Astrocyte (in vitro differentiated cells and primary cell): ENCODE measurements at regions not wholly inside any gene's neighbourhood (a gene's known extent, or its start where the extent isn't known, plus 50 kb on each side); places are given as distances from the start of the nearest gene placed in this dataset.

Experiments used
- DNase-seq: peaks from one replicate; pipeline ENCODE4 v3.0.0-alpha.2; 2010; ENCODE audit warnings: low read depth
- FAIRE-seq: peaks from 2 replicates; lab custom pipeline; 2011; peaks lifted over from hg19 to GRCh38; lab: Jason Lieb, UNC
- H2AFZ ChIP-seq: 2 replicates; pipeline ENCODE4 v1.6.0; 2012; ENCODE audit warnings: low read depth, low read length, inconsistent platforms
- H3K27ac ChIP-seq: 2 replicates; pipeline ENCODE4 v1.5.1; 2011; ENCODE audit warnings: low read depth, low read length, inconsistent platforms
- H3K27me3 ChIP-seq: 2 replicates; pipeline ENCODE4 v1.6.0; 2011; ENCODE audit warnings: low read length, inconsistent platforms; ENCODE audit not compliant: insufficient read depth
- H3K36me3 ChIP-seq: 2 replicates; pipeline ENCODE4 v1.5.1; 2011; ENCODE audit warnings: low read length, inconsistent platforms; ENCODE audit not compliant: insufficient read depth
- H3K4me1 ChIP-seq: 2 replicates; pipeline ENCODE4 v1.5.1; 2011; ENCODE audit warnings: low read length, inconsistent platforms; ENCODE audit not compliant: insufficient read depth
- H3K4me2 ChIP-seq: 2 replicates; pipeline ENCODE4 v1.6.0; 2012; ENCODE audit warnings: low read length, inconsistent platforms
- H3K4me3 ChIP-seq: 2 replicates; pipeline ENCODE4 v1.5.1; 2011; ENCODE audit warnings: low read depth, mild to moderate bottlenecking, low read length, inconsistent platforms; ENCODE audit not compliant: insufficient read depth
- H3K79me2 ChIP-seq: 2 replicates; pipeline ENCODE4 v1.6.0; 2012; ENCODE audit warnings: mild to moderate bottlenecking, low read length, inconsistent platforms; ENCODE audit not compliant: insufficient read depth
- H3K9ac ChIP-seq: 2 replicates; pipeline ENCODE4 v1.6.0; 2012; ENCODE audit warnings: mild to moderate bottlenecking, low read length, inconsistent platforms
- H3K9me3 ChIP-seq: 2 replicates; pipeline ENCODE4 v1.5.1; 2012; ENCODE audit warnings: low read depth, mild to moderate bottlenecking, low read length, inconsistent platforms; ENCODE audit not compliant: insufficient read depth
- H4K20me1 ChIP-seq: 2 replicates; pipeline ENCODE4 v1.6.0; 2012; ENCODE audit warnings: low read length, inconsistent platforms; ENCODE audit not compliant: insufficient read depth
- H3K27ac Mint-ChIP-seq: one replicate; pipeline ENCODE4 v1.8.0; 2021; ENCODE audit warnings: mild to moderate bottlenecking, mixed read lengths; ENCODE audit not compliant: unreplicated experiment
- H3K27me3 Mint-ChIP-seq: one replicate; pipeline ENCODE4 v1.8.0; 2021; ENCODE audit warnings: low read depth, mixed read lengths; ENCODE audit not compliant: unreplicated experiment
- H3K36me3 Mint-ChIP-seq: one replicate; pipeline ENCODE4 v1.8.0; 2021; ENCODE audit warnings: low read depth, mixed read lengths; ENCODE audit not compliant: unreplicated experiment
- H3K4me1 Mint-ChIP-seq: one replicate; pipeline ENCODE4 v1.8.0; 2021; ENCODE audit warnings: low read depth, mixed read lengths; ENCODE audit not compliant: unreplicated experiment
- H3K4me3 Mint-ChIP-seq: one replicate; pipeline ENCODE4 v1.8.0; 2021; ENCODE audit warnings: mild to moderate bottlenecking, moderate library complexity, mixed read lengths; ENCODE audit not compliant: unreplicated experiment
- H3K9me3 Mint-ChIP-seq: one replicate; pipeline ENCODE4 v1.8.0; 2021; ENCODE audit warnings: mild to moderate bottlenecking, mixed read lengths; ENCODE audit not compliant: unreplicated experiment
- CTCF ChIP-seq: IDR thresholded peaks from 2 replicates; pipeline ENCODE4 v1.5.1; 2011; ENCODE audit warnings: low read depth, mild to moderate bottlenecking, inconsistent platforms, low read length, moderate library complexity; ENCODE audit not compliant: insufficient read depth
- EZH2 ChIP-seq: IDR thresholded peaks from 2 replicates; pipeline ENCODE4 v1.6.1; 2012; ENCODE audit warnings: mild to moderate bottlenecking, low read length, inconsistent platforms; ENCODE audit not compliant: insufficient read depth

GRCh38 chr12:125214289-125214688, 149.1 kb downstream of the AACS start:
- no peak for FAIRE-seq

GRCh38 chr12:125216756-125217155, 151.5 kb downstream of the AACS start:
- H3K9me3 ChIP-seq: no peaks in the 10 kb centered on the region
- TF ChIP-seq EZH2 (no peak), CTCF (no peak)
- FAIRE-seq: no peak
- no peak overlapping the region for H3K4me2 ChIP-seq
- no peaks in the 10 kb centered on the region for H3K4me1 ChIP-seq
- no peaks in the 10 kb centered on the region for H4K20me1 ChIP-seq
- H3K4me3 Mint-ChIP-seq: no peak overlapping the region
- peaks cover 6% of the 10 kb centered on the region for H3K27me3 Mint-ChIP-seq
- no peak overlapping the region for H3K27ac Mint-ChIP-seq
- no peak overlapping the region for H3K9ac ChIP-seq
- H3K9me3 Mint-ChIP-seq: no peaks in the 10 kb centered on the region
- H3K36me3 Mint-ChIP-seq: no peaks in the 10 kb centered on the region
- no peaks in the 10 kb centered on the region for H3K36me3 ChIP-seq
- no peak for DNase-seq
- no peaks in the 10 kb centered on the region for H3K27me3 ChIP-seq
- H2AFZ ChIP-seq: no peak overlapping the region
- no peak overlapping the region for H3K4me3 ChIP-seq
- no peaks in the 10 kb centered on the region for H3K4me1 Mint-ChIP-seq
- no peak overlapping the region for H3K27ac ChIP-seq
- no peaks in the 10 kb centered on the region for H3K79me2 ChIP-seq

More at GRCh38 chr12:125214289-125214688, 149.1 kb downstream of the AACS start:
- Histone ChIP-seq H3K36me3 (no peaks in the 10 kb centered on the region), H2AFZ (no peak overlapping the region), H3K79me2 (no peaks in the 10 kb centered on the region), H3K4me1 (no peaks in the 10 kb centered on the region), H3K27me3 (no peaks in the 10 kb centered on the region), H3K9me3 (no peaks in the 10 kb centered on the region), H3K9ac (no peak overlapping the region), H4K20me1 (no peaks in the 10 kb centered on the region), H3K27ac (no peak overlapping the region), H3K4me3 (no peak overlapping the region), H3K4me2 (no peak overlapping the region)
- no peaks in the 10 kb centered on the region for H3K9me3 Mint-ChIP-seq
- TF ChIP-seq EZH2: no peak
- TF ChIP-seq CTCF: no peak
- H3K27me3 Mint-ChIP-seq: peaks cover 6% of the 10 kb centered on the region
- no peak for DNase-seq
- H3K27ac Mint-ChIP-seq: no peak overlapping the region
- no peaks in the 10 kb centered on the region for H3K4me1 Mint-ChIP-seq
- no peaks in the 10 kb centered on the region for H3K36me3 Mint-ChIP-seq
- no peak overlapping the region for H3K4me3 Mint-ChIP-seq

- H3K4me3 Mint-ChIP-seq: no peak overlapping the region
- no peak overlapping the region for H3K4me3 ChIP-seq
- H3K79me2 ChIP-seq: no peaks in the 10 kb centered on the region
- no peaks in the 10 kb centered on the region for H3K4me1 Mint-ChIP-seq
- FAIRE-seq: no peak
- H2AFZ ChIP-seq: no peak overlapping the region
- TF ChIP-seq CTCF: no peak
- no peak for TF ChIP-seq EZH2
- no peaks in the 10 kb centered on the region for H4K20me1 ChIP-seq
- no peak overlapping the region for H3K27ac ChIP-seq
- H3K9me3 Mint-ChIP-seq: no peaks in the 10 kb centered on the region
- no peak overlapping the region for H3K27ac Mint-ChIP-seq
- H3K4me2 ChIP-seq: no peak overlapping the region
- no peaks in the 10 kb centered on the region for H3K36me3 ChIP-seq
- H3K27me3 Mint-ChIP-seq: peaks cover 6% of the 10 kb centered on the region
- no peaks in the 10 kb centered on the region for H3K36me3 Mint-ChIP-seq
- no peak overlapping the region for H3K9ac ChIP-seq
- H3K27me3 ChIP-seq: no peaks in the 10 kb centered on the region
- H3K9me3 ChIP-seq: no peaks in the 10 kb centered on the region
- no peak for DNase-seq
- no peaks in the 10 kb centered on the region for H3K4me1 ChIP-seq
These were observed 152.1 kb downstream of the AACS start for GRCh38 chr12:125217308-125217707.
